HEK293 (cell line): ENCODE measurements at regions not wholly inside any gene's neighbourhood (a gene's known extent, or its start where the extent isn't known, plus 50 kb on each side); places are given as distances from the start of the nearest gene placed in this dataset.

Source experiments
- CTCF ChIP-seq: fragments of 450-650 bp; formaldehyde crosslinking; IDR thresholded peaks from 2 replicates; pipeline ENCODE4 v1.5.1; 2016; ENCODE audit warnings: missing biosample characterization, missing genetic modification characterization
- KLF1 ChIP-seq: fragments of 450-650 bp; formaldehyde crosslinking; IDR thresholded peaks from 2 replicates; pipeline ENCODE4 v1.5.1; 2016; ENCODE audit warnings: missing biosample characterization, missing genetic modification characterization
- SETDB1 ChIP-seq: IDR thresholded peaks from one replicate; pipeline ENCODE4 v1.6.1; 2017; ENCODE audit warnings: mild to moderate bottlenecking, low read length, moderate library complexity, mixed read lengths; ENCODE audit not compliant: insufficient read length
- TCF7L2 ChIP-seq: IDR thresholded peaks from 2 replicates; pipeline ENCODE4 v1.6.1; 2011; ENCODE audit warnings: low read depth, mild to moderate bottlenecking, inconsistent platforms, low read length, moderate library complexity, borderline replicate concordance
- ZBTB17 ChIP-seq: fragments of 450-650 bp; formaldehyde crosslinking; IDR thresholded peaks from 2 replicates; pipeline ENCODE4 v1.5.1; 2016; ENCODE audit warnings: missing biosample characterization, missing genetic modification characterization
- ZNF302 ChIP-seq: fragments of 450-650 bp; formaldehyde crosslinking; IDR thresholded peaks from 2 replicates; pipeline ENCODE4 v1.5.1; 2016; ENCODE audit warnings: missing biosample characterization, missing genetic modification characterization, low read depth
- ZNF548 ChIP-seq: fragments of 450-650 bp; formaldehyde crosslinking; IDR thresholded peaks from 2 replicates; pipeline ENCODE4 v1.5.1; 2016; ENCODE audit warnings: missing biosample characterization, missing genetic modification characterization
- ZNF707 ChIP-seq: fragments of 450-650 bp; formaldehyde crosslinking; IDR thresholded peaks from 2 replicates; pipeline ENCODE4 v1.5.1; 2016; ENCODE audit warnings: missing biosample characterization, missing genetic modification characterization
- ZSCAN5A ChIP-seq: fragments of 450-650 bp; formaldehyde crosslinking; IDR thresholded peaks from 2 replicates; pipeline ENCODE4 v1.5.1; 2016; ENCODE audit warnings: missing biosample characterization, missing genetic modification characterization

DNA sequence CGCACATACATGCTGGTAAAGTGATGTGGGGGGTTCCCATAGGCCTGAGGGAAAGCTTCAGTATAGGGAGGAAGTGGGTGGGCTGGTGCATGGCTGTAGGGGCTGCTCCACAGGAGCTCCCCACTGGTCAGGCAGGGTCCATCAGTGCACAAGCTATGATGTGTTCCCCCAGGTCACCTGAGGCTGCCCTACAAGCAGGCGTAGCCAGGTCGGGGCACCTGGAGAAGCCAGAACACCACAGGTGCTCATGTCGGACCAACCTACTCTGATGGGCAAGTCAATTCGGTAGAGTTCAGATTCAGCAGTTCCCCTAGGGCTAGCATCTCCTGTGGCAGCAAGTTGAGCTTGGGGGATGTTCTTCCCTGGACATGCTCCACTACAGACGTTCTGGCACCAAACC is 103.3 kb upstream of the EPHA5 start:
- no peak for TF ChIP-seq KLF1 (tag by site-specific recombination)
- TF ChIP-seq TCF7L2: no peak
- no peak for TF ChIP-seq ZSCAN5A (tag by site-specific recombination)
- TF ChIP-seq ZNF302 (tag by site-specific recombination): no peak
- TF ChIP-seq CTCF (tag by site-specific recombination): no peak
- no peak for TF ChIP-seq ZNF707 (tag by site-specific recombination)
- TF ChIP-seq SETDB1: no peak
- TF ChIP-seq ZNF548 (tag by site-specific recombination): no peak
- TF ChIP-seq ZBTB17: no peak
